A673 (cell line): ENCODE measurements at regions not wholly inside any gene's neighbourhood (a gene's known extent, or its start where the extent isn't known, plus 50 kb on each side); places are given as distances from the start of the nearest gene placed in this dataset.

Experiments
- EZH2 ChIP-seq: fragments of 200-600 bp; sonication (generic); IDR thresholded peaks from 2 replicates; pipeline ENCODE4 v1.6.1; 2017; ENCODE audit warnings: borderline replicate concordance, low read depth, mild to moderate bottlenecking, mixed read lengths, antibody characterized with exemption, low read length; ENCODE audit not compliant: poor library complexity, severe bottlenecking
- TF ChIP-seq, protein P1 (sequence below): fragments of 300-800, 200-600 bp; sonication (generic); conservative IDR thresholded peaks from 2 replicates; pipeline ENCODE4 v1.5.1; 2017; ENCODE audit warnings: low read depth, mild to moderate bottlenecking, antibody characterized with exemption, low read length, moderate library complexity, mixed read lengths

DNA sequence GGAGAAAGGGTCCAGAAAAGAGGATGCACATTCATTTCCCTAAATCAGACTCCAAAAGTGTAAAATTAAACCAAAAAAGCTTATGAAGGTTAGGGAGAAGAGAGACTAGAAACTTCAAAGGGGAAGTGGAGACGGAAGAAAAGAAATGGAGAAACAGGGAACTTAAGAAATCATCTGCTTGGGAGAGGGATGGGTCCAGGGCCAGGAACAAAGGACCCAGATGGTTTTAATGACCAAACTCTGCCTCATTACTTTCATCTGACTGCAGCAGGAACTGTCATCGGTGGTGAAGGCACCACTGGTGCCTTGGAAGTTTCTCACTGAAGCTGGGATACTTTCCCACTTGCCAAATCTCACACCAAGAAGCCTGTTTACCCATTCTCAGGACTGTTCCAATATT lies 70.5 kb upstream of the SLC4A7 start:
- TF ChIP-seq EZH2: no peak
- TF ChIP-seq, protein P1, sequence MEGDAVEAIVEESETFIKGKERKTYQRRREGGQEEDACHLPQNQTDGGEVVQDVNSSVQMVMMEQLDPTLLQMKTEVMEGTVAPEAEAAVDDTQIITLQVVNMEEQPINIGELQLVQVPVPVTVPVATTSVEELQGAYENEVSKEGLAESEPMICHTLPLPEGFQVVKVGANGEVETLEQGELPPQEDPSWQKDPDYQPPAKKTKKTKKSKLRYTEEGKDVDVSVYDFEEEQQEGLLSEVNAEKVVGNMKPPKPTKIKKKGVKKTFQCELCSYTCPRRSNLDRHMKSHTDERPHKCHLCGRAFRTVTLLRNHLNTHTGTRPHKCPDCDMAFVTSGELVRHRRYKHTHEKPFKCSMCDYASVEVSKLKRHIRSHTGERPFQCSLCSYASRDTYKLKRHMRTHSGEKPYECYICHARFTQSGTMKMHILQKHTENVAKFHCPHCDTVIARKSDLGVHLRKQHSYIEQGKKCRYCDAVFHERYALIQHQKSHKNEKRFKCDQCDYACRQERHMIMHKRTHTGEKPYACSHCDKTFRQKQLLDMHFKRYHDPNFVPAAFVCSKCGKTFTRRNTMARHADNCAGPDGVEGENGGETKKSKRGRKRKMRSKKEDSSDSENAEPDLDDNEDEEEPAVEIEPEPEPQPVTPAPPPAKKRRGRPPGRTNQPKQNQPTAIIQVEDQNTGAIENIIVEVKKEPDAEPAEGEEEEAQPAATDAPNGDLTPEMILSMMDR: no peak
